HG02884 (cell line): ENCODE measurements at regions not wholly inside any gene's neighbourhood (a gene's known extent, or its start where the extent isn't known, plus 50 kb on each side); places are given as distances from the start of the nearest gene placed in this dataset.

Experiments used
- ATAC-seq: cut with Tn5 transposase; IDR thresholded peaks from one replicate; pipeline ENCODE4 v1.9.1; 2021; ENCODE audit warnings: mild to moderate bottlenecking, moderate library complexity; ENCODE audit not compliant: unreplicated experiment

DNA sequence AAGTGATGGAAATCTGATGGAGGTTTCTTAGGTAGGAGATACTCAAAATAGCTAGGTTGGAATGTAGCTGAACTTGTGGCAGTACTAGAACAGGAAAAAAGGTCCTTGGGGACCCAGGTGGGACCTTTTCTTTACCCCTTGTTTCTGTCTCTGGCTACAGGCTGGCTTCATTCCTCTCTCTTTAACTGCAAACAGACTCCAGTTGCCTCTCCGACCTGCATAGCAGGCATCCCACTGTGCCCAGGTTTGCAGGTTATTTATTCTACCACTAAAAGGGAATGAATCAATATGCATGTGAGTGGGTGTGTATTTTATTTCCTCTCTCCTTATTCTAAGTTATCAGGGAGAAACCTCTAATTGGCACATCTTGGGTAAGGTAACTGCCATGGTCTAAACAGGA lies 758.1 kb downstream of the MED13L start:
- no peak for ATAC-seq

GRCh38 chr12:115517913-115518312 lies 759.6 kb downstream of the MED13L start:
- no peak for ATAC-seq

DNA sequence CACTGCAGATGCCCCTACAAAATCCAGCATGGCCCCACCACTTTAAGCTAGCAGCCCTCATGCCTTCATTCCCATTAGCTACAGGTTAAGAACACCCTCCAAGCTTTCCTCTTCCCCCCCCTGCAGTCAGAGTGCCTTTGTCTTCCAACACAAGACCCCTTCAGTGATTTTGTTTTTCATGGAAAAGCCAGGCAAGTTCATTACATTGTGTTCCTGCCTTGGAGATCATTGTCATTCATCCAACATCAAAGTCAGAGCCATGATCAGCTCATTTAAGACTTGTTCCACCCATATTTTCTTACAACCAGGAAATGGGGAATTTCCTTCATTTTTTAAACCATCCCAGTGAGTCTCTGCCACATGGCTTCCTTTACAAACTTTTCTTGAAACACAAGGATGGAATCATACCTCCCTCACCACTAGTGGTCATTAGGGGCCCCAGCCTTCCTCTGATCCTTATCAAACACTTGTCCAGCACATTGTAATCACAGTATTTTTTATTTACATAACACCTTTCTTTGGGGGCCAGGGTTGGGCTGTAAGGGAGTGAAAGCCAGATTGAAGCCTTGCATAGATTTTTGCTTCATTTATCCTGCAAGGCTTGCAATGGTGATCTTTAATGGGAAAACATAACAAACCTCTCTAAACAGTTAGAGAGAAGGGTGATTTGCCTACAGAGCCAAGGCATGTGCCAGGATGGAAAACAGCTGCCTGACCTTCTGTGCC lies 765.3 kb downstream of the MED13L start:
- no peak for ATAC-seq

DNA sequence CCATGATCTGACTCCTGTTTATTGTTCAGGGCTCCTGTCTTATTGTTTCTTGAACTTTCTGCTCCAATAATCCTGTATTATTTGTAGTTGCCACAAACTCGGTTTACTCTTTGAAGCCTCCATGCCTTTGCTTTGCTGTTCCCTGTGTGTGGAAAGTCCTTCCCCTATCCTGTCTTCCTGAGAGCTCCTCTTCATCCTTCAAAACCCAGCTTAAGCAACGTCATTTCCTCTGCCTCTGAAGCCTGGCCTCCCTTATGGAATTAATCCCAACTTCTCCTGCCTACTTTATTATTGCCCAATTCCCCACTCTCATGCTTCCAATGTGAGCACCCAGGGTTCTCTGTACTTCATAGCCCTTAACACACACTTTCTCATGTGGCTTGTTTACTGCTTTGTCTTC lies 766.2 kb downstream of the MED13L start:
- no peak for ATAC-seq

DNA sequence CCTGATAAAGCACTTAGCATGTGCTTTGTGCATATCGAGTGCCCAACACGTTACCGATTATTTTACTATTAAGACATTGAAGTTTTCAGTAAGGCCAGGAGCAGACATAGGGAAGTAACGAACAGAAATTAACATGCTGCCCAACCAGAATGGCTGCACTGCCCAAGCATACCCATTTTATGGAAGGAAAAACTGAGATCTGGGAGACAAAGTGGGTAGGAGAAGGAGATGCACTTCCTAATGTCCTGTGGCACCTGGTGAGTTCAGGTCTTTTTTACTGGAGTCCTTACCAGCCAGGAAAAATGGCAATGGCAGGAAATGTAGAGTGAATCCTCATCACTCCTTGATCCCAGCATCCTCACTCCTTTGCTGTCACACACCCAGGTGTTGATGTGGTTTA lies 768.5 kb downstream of the MED13L start:
- ATAC-seq, result no peak

DNA sequence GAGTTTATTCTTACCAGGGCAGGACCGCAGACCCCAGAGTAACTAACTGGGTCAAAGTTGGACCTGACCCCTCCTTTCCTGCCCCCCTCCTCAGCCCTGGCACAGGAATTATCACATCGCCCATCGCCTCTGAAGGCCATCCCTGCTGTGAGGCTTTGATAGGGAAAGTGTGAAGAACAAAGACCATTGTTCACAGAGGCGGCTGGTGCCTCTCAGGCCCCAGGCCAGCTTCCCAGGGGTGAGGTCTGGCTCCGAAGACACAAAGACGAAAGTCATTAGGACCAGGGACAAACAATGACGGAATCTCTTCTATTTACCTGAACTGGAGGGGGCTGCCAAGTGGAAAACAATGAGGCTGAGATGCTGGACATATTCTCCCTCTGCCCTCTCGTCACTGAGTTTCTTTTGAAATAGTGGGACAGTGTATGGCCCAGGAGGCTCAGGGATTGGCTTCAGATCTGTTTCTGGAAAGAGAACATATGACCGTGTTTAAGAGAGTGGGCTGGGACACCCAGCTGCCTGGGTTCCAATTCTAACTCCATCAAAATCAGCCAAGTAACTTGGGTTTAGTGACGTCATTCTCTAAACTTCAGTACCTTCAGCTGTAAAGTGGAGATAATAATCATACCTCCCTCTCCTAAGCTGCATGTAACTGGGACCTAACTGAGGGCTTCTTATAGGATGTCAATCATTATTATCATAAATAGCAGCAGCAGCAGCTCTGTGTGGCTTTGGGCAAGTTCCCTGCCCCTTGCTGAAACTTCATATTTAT lies 769.4 kb downstream of the MED13L start:
- ATAC-seq, result no peak

- no peak for ATAC-seq
These were observed 770.0 kb downstream of the MED13L start for GRCh38 chr12:115507560-115507889.

GRCh38 chr12:115506822-115507559 lies 770.5 kb downstream of the MED13L start:
- ATAC-seq, result no peak

DNA sequence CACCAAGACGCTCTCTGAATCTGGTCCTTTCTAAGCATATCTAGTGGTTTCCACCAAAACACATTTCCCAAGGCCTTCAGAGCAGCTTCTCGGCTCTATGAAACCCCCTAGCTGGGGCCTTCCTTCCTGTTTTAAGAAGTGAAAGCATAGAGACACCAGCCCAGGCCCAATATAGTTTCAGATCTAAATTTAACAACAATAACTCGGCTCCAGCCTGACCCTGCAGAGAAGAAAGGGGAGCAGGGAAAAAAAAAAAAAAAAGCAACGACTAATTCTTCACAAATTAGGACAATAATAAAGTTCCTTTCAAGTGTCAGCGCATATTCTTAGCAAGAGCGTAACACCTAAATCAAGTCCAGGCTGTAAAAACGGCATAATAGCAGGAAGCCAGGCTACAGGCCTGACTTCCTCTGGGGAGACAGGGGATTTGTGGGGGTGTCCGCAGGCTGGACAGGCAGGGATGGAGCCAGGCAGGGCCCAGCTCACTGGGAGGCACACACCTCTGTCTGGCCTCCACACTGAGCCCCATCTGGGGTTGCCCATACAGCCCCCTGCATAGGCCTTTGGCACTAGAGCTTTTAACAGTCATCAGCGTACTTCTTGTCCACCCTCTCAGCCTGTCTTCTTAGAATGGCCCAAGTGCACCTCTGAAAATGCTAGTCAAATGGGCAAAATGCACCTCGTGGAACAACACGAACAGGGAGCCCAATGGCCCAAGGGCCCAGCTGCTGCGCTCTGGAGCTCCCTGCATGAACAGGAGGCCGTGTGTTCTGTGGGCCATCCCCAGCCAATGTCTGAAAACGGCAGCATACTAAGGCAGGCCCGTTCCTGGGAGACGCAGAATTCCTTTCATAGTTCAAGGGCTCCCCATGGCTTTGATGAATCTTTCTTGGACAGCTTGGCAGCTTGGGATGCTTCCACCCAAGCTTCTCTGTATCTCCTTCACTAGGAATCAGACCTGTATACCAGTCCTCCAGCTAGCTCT lies 772.9 kb downstream of the MED13L start:
- peak; percentile 87 for ATAC-seq

GRCh38 chr12:115500872-115501271 lies 776.6 kb downstream of the MED13L start:
- no peak for ATAC-seq

- no peak for ATAC-seq
These were observed 782.2 kb downstream of the MED13L start for GRCh38 chr12:115495300-115495699.

- no peak for ATAC-seq
These were observed 784.9 kb downstream of the MED13L start for GRCh38 chr12:115492553-115492952.

- no peak for ATAC-seq
These were observed 785.8 kb downstream of the MED13L start for GRCh38 chr12:115491511-115492250.

- ATAC-seq, result no peak
These were observed 788.2 kb downstream of the MED13L start for GRCh38 chr12:115489253-115489652.

DNA sequence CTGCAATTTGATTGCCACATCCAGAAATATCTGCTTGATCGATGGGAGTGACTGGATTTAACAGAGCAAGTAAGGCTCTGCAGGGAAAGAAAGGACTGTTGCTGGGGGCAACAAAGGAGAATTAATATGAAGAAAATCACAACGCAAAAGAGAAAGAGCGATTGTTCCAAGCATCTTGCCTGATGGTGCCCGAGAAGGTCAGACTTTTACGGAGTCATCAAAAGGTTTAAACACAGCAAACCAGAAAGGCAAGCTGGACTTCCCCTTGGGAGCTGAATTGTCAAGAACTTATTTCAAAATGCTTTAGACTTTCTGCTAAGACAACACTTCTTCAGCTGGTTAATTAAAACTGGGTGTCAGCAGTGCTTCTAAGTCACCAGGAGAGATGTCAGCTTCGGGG lies 791.5 kb downstream of the MED13L start:
- no peak for ATAC-seq

DNA sequence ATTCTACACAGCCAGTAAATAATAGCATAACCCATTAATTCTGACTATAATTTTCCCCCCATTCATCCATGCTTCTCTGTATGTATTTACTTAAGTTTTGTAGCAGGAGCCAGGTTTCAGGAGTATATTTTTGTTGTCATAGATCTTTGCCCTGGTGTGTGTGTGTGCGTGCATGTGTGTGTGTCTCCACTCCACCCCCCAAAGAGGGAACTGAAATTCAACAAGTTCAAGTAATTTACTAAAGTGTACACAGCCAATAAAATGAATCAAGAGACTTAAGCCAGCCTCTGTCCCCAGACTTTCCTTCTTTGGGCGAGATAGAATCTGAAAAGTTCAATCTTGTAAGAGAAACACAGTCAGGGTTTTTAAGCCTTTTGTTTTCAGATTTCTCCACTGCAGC lies 792.0 kb downstream of the MED13L start:
- ATAC-seq, result no peak

DNA sequence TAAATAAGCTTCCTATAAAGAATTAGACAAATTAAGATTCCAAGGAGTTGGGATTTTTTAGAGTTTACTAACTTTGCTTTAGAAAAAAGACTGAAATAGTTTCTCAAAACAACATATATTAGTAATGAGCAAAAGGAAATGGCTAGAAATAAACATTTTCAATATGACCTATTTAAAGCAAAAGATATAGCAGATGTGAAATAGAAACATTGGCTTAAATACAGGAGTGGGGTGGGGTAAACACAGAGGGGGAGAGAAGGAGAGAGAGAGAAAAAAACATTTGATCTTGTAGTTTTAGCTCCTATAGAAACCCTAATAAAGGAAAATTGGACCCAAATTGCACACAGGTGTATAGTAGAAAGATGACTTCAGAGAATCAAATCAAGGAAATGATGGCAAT lies 794.5 kb downstream of the MED13L start:
- ATAC-seq, result no peak

DNA sequence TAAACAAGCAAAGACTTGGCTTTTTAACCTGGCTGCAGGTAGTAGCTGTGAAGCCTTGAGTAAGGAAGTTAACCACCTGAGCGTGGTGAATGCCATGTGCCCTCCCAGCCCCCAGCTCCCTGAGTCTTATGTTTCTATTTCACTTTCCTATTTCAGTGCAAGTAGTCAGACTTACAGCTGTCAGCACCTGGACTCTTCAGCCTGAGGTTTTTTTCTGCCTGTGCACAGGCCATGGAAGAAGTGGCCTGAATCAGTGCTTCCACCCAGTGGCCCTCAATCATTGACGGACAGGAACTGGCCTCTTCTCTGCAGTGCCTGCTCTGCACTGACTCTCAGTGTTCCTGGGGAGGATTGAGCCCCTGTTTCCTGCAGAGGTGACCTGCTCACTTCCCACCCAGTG lies 796.4 kb downstream of the MED13L start:
- peak; percentile 76 for ATAC-seq

GRCh38 chr12:115478505-115478904 lies 794.5 kb upstream of the TBX3 start:
- no peak for ATAC-seq
